Fibroblast of lung (primary cell): ENCODE measurements at regions not wholly inside any gene's neighbourhood (a gene's known extent, or its start where the extent isn't known, plus 50 kb on each side); places are given as distances from the start of the nearest gene placed in this dataset.

Experiments used
- DNase-seq, 2 donors: peaks; one replicate each; pipeline versions ENCODE4 v3.0.0 to v3.0.0-alpha.2; 2010; ENCODE audit warnings: low read depth in 2 of 2
- H2AFZ ChIP-seq: 2 replicates; pipeline ENCODE4 v1.5.1; 2012; ENCODE audit warnings: low read length, control low read depth, inconsistent platforms
- H3K27ac ChIP-seq: 2 replicates; pipeline ENCODE4 v1.5.1; 2011; ENCODE audit warnings: low read length, control low read depth; ENCODE audit not compliant: insufficient read depth
- H3K27me3 ChIP-seq: 2 replicates; pipeline ENCODE4 v1.5.1; 2011; ENCODE audit warnings: mild to moderate bottlenecking, low read length; ENCODE audit not compliant: control insufficient read depth, insufficient read depth
- H3K36me3 ChIP-seq: 2 replicates; pipeline ENCODE4 v1.5.1; 2011; ENCODE audit warnings: low read length; ENCODE audit not compliant: control insufficient read depth, insufficient read depth
- H3K4me1 ChIP-seq: 2 replicates; pipeline ENCODE4 v1.5.1; 2011; ENCODE audit warnings: low read length; ENCODE audit not compliant: control insufficient read depth, insufficient read depth; ENCODE audit errors: extremely low read depth
- H3K4me2 ChIP-seq: 2 replicates; pipeline ENCODE4 v1.5.1; 2011; ENCODE audit warnings: low read length, control low read depth; ENCODE audit not compliant: insufficient read depth; ENCODE audit errors: extremely low read depth
- H3K4me3 ChIP-seq, 4 experiments: fragments of 200-600 bp in 1 of 4; sonication (generic) in 1 of 4; replicated peaks in 1 of 4; 2 replicates each; pipeline ENCODE4 v1.5.1; 2011 to 2016; ENCODE audit warnings: low read length in 4 of 4, low read depth in 3 of 4, mild to moderate bottlenecking in 3 of 4, control low read depth in 2 of 4, inconsistent platforms in 1 of 4, mixed read lengths in 1 of 4; ENCODE audit not compliant: insufficient read depth in 1 of 4; ENCODE audit errors: control extremely low read depth in 1 of 4
- H3K79me2 ChIP-seq: 2 replicates; pipeline ENCODE4 v1.5.1; 2012; ENCODE audit warnings: mild to moderate bottlenecking, low read length, inconsistent platforms; ENCODE audit not compliant: control insufficient read depth, insufficient read depth
- H3K9ac ChIP-seq: 2 replicates; pipeline ENCODE4 v1.5.1; 2011; ENCODE audit warnings: mild to moderate bottlenecking, low read length, control low read depth; ENCODE audit not compliant: insufficient read depth
- H3K9me3 ChIP-seq: 2 replicates; pipeline ENCODE4 v1.5.1; 2012; ENCODE audit warnings: low read depth, low read length; ENCODE audit not compliant: control insufficient read depth, insufficient read depth
- H4K20me1 ChIP-seq: 2 replicates; pipeline ENCODE4 v1.5.1; 2011; ENCODE audit warnings: low read length; ENCODE audit not compliant: control insufficient read depth, insufficient read depth; ENCODE audit errors: extremely low read depth
- CTCF ChIP-seq, 2 donors: IDR thresholded peaks in 1 of 2; conservative IDR thresholded peaks in 1 of 2; 1 replicate in 1 of 2; 2 replicates in 1 of 2; pipeline ENCODE4 v1.5.1; 2011 to 2012; ENCODE audit warnings: low read length in 2 of 2, control low read depth in 1 of 2, inconsistent platforms in 1 of 2, low read depth in 1 of 2, mild to moderate bottlenecking in 1 of 2
- EZH2 ChIP-seq: IDR thresholded peaks from 2 replicates; pipeline ENCODE4 v1.5.1; 2012; ENCODE audit warnings: low read length, control low read depth, mild to moderate bottlenecking; ENCODE audit errors: missing control alignments

GRCh38 chr14:89708982-89709625 is 245.4 kb downstream of the EFCAB11 start:
- Histone ChIP-seq H4K20me1 (no peaks in the 10 kb centered on the region), H3K27me3 (no peaks in the 10 kb centered on the region), H3K36me3 (no peaks in the 10 kb centered on the region), H2AFZ (no peak overlapping the region), H3K4me2 (no peak overlapping the region), H3K9me3 (no peaks in the 10 kb centered on the region), H3K79me2 (no peaks in the 10 kb centered on the region), H3K27ac (no peak overlapping the region), H3K4me3 (no peak overlapping the region), H3K4me1 (no peaks in the 10 kb centered on the region), H3K9ac (no peak overlapping the region)
- TF ChIP-seq CTCF (conservative IDR thresholded peaks at IDR 0.05 in 1 of 2, IDR thresholded peaks at IDR 0.05 in 1 of 2; ENCODE audit: low read depth in 1 of 2, low read length in 2 of 2) (no peak), EZH2 (no peak)
- no peak for DNase-seq

- TF ChIP-seq CTCF (conservative IDR thresholded peaks at IDR 0.05 in 1 of 2, IDR thresholded peaks at IDR 0.05 in 1 of 2; ENCODE audit: low read depth in 1 of 2, low read length in 2 of 2) (no peak), EZH2 (no peak)
Observed at GRCh38 chr14:89707086-89707485, 247.4 kb downstream of the EFCAB11 start.

GRCh38 chr14:89702876-89703200 is 251.7 kb downstream of the EFCAB11 start:
- Histone ChIP-seq H3K4me1 (no peaks in the 10 kb centered on the region), H3K36me3 (no peaks in the 10 kb centered on the region), H3K4me2 (no peak overlapping the region), H4K20me1 (no peaks in the 10 kb centered on the region), H3K9ac (no peak overlapping the region), H3K79me2 (no peaks in the 10 kb centered on the region), H3K27me3 (no peaks in the 10 kb centered on the region), H3K9me3 (no peaks in the 10 kb centered on the region), H2AFZ (no peak overlapping the region), H3K4me3 (no peak overlapping the region), H3K27ac (no peak overlapping the region)
- TF ChIP-seq CTCF (conservative IDR thresholded peaks at IDR 0.05 in 1 of 2, IDR thresholded peaks at IDR 0.05 in 1 of 2; ENCODE audit: low read depth in 1 of 2, low read length in 2 of 2) = no peak
- TF ChIP-seq EZH2 = no peak
- peak in 1 of 2 donors; percentile 15 for DNase-seq

More at GRCh38 chr14:89707086-89707485, 247.4 kb downstream of the EFCAB11 start:
- no peak overlapping the region for H3K4me2 ChIP-seq
- H3K27me3 ChIP-seq = no peaks in the 10 kb centered on the region
- no peaks in the 10 kb centered on the region for H4K20me1 ChIP-seq
- no peak overlapping the region for H3K27ac ChIP-seq
- H3K9me3 ChIP-seq = no peaks in the 10 kb centered on the region
- H3K4me3 ChIP-seq = no peak overlapping the region
- H3K36me3 ChIP-seq = no peaks in the 10 kb centered on the region
- H3K4me1 ChIP-seq = no peaks in the 10 kb centered on the region
- no peak overlapping the region for H2AFZ ChIP-seq
- no peak for DNase-seq
- H3K79me2 ChIP-seq = no peaks in the 10 kb centered on the region
- H3K9ac ChIP-seq = no peak overlapping the region
